ENCODE measurements at regions not wholly inside any gene's neighbourhood (a gene's known extent, or its start where the extent isn't known, plus 50 kb on each side); places are given as distances from the start of the nearest gene placed in this dataset.

GRCh38 chr11:41868606-41869005 is 409.2 kb upstream of the LRRC4C start:
- DNase-seq: no peak

- no peak for DNase-seq
Observed at GRCh38 chr11:41872426-41872825, 413.0 kb upstream of the LRRC4C start.

GRCh38 chr11:41872870-41873269 is 413.4 kb upstream of the LRRC4C start:
- no peak for DNase-seq

GRCh38 chr11:41878095-41878494 is 418.6 kb upstream of the LRRC4C start:
- DNase-seq: no peak

- DNase-seq: no peak
Observed at GRCh38 chr11:41879214-41879613, 419.8 kb upstream of the LRRC4C start.

GRCh38 chr11:41895081-41895480 is 435.6 kb upstream of the LRRC4C start:
- DNase-seq: no peak

GRCh38 chr11:41897991-41898390 is 438.5 kb upstream of the LRRC4C start:
- no peak for DNase-seq

- no peak for DNase-seq
Observed at GRCh38 chr11:41917900-41918299, 458.4 kb upstream of the LRRC4C start.

GRCh38 chr11:41920374-41920773 is 460.9 kb upstream of the LRRC4C start:
- DNase-seq: no peak

- DNase-seq: no peak
Observed at GRCh38 chr11:41921746-41922390, 462.4 kb upstream of the LRRC4C start.

DNA sequence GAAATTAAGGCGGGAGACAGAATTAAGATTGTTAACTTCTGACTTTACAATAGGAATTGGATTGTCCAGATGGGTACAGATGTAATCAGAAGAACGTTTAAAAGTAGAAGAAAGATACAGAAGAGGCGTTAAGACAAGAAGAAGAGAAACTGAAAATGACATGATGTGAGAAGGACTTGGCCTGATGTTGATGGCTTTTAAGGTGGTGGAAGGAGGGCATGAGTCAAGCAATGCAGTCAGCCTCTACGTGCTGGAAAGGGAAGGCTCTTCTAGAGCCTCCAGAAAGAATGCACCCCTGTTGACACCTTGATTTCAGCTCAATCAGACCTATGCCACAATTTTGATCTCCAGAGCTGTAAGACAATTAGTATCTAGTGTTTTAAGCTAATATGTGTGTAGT is 466.9 kb upstream of the LRRC4C start:
- DNase-seq: no peak

- no peak for DNase-seq
Observed at GRCh38 chr11:41935241-41935640, 475.8 kb upstream of the LRRC4C start.

GRCh38 chr11:41935795-41936194 is 476.3 kb upstream of the LRRC4C start:
- DNase-seq: no peak

- no peak for DNase-seq
Observed at GRCh38 chr11:41943656-41944055, 484.2 kb upstream of the LRRC4C start.

DNA sequence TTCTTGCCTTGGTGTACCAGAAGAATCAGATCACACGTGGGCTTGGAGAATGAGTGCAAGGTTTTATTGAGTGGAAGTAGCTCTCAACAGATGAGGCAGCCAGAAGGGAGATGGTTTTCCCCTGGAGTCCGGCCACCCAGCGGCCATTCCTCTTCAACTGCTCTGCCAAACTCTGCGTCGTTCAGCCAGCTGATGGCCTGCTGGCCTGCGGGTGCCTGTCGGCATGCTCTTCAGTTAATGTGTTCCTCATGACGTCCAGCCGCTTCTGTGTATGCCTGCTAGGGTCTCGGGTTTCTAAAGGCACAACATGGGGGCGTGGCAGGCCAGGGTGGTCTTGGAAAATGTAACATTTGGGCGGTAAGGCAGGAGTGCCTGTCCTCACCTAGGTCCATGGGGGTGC is 487.9 kb upstream of the LRRC4C start:
- DNase-seq: no peak

DNA sequence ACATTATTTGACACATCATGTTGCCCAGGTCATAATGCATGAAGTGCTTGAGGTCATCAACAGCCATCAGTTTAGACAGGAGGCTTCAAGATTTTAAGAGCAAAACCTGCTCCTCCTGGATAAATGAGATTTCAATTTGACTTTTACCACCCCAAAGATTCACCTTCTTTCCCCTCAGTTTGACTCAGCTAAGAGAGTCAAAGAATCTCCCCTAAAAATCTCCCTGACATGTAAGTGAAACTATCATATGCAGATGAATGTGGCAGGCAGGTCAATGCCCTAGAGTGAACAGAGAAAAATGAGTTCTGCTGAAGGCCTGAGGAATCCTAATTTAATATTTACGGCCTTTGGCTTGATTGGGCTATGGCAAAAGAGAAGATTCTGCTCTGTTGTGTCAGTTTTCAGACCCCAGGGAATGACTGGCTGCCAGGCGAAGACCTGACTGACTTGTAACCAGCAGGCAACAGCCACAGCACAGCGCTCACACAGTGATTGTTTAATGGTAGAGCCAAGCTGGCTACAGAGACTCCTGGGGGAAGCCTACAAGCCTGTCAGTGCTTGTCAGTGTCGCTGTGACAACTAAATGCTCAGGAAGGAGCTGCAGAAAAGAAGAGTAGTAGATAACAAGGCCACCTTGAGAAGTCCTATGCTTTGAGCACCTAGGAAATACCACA is 491.2 kb upstream of the LRRC4C start:
- DNase-seq: no peak

- no peak for DNase-seq
Observed at GRCh38 chr11:41954034-41954433, 494.6 kb upstream of the LRRC4C start.

DNA sequence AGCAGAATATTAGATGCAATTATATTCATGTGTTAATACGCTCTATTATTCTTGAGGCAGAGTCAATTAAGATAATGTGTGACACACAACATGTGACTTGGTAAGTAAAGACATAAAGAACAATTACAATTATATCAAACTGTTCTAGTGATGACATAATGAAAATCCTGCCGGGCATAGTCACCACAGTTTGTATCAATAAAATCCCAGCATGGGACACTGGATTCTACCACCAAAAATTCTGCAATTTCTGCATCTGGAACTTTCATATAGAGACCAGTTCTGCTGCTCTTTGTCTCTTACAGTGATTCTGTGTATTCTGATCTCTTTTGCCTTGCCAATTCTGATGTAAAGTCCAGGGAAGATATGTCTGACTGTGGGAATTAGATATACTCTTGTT is 495.6 kb upstream of the LRRC4C start:
- DNase-seq: no peak

- DNase-seq: no peak
Observed at GRCh38 chr11:41955635-41956400, 496.4 kb upstream of the LRRC4C start.

DNA sequence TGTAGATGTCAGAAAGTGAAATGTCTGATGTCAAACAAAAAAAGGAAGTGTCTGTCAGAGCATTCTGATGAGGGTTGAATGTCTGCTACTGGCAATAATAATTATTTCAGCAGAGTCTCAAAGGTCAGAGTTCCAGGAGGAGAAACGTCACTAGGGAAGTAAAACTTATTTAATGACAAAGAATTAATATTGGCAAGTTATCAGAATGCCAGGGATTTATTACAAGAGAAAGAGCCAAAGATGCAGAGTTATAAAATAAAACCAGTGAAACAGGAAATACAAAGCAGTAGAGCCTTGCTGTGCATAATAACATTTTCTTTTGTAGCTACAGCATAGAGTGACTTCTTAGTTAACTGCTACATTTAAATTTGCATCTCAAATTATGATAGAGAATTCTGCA is 504.0 kb upstream of the LRRC4C start:
- DNase-seq: no peak

DNA sequence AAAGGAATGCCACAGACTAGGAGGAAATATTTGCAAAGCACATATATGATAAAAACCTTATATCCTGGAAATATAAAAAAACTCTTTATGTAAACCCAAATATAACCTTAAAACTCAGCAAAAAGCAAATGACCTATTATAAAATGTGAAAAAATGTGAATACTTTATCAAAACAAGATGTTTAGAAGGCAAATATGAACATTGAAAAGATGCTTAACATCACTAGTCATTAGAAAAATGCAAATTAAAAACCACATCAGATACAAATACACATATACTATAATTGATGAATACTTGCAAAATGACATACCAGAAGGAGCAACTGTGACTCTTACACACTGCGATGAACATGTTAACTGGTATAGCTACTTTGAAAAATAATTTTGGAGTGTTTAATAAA is 511.2 kb upstream of the LRRC4C start:
- DNase-seq: no peak

GRCh38 chr11:41971592-41971991 is 512.1 kb upstream of the LRRC4C start:
- no peak for DNase-seq

DNA sequence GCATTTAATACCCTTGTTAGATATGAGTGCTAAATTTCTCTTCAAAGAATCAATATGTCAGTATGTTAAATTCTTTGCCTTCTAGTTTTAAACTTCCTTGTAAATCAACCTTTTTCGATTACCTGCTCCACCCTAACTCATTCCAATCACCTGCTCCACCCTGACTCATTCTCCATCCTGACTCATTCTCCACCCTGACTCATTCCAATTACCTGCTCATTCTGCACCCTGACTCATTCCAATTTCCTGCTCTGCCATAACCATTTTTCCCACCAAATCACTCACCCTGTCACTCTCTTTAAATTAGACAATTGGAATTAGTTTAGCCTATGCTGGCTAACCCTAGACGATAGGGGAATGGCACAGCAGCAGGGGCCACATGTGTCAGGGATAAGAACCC is 519.5 kb upstream of the LRRC4C start:
- no peak for DNase-seq

DNA sequence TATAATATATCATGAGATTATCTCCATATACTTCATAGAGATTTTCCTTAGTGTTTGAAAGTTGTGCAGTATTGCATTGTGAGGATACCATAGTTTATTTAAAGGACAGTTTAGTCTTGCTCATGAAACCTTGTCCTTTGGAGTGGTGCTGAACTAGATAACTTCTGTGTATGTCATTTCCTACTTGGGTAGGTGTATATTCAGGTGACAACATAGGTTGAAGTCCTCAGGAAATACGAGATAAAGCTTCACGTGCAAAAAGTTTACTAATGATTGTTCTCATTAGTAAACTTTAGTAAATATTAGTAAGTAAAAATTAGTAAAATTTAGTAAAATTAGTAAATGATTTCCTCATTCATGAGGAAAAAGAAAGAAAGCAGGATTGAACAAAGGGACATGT is 521.3 kb upstream of the LRRC4C start:
- DNase-seq: no peak

All from NCI-H2081 (cell line).